GOT3 (cell line): ENCODE measurements at regions not wholly inside any gene's neighbourhood (a gene's known extent, or its start where the extent isn't known, plus 50 kb on each side); places are given as distances from the start of the nearest gene placed in this dataset.
A peak's percentile ranks its signal among the peaks of the same experiment; 100 is the strongest.
"Not testable (repeated sequence)": the region's sequence is repeated elsewhere in the genome, so short reads cannot be mapped to it uniquely, and the experiment has no call there.

Experiments used
- DNase-seq: peaks from one replicate; lab custom pipeline; 2025; ENCODE audit warnings: mixed read lengths; lab: John Stamatoyannopoulos, UW

GRCh38 chr1:166490437-166490991 is 323.7 kb upstream of the FAM78B start:
- DNase-seq: peak; percentile 49

GRCh38 chr1:166493765-166494164 is 327.0 kb upstream of the FAM78B start:
- DNase-seq: not testable (repeated sequence)

- no peak for DNase-seq
These were observed 331.9 kb upstream of the POGK start for GRCh38 chr1:166507347-166507746.

DNA sequence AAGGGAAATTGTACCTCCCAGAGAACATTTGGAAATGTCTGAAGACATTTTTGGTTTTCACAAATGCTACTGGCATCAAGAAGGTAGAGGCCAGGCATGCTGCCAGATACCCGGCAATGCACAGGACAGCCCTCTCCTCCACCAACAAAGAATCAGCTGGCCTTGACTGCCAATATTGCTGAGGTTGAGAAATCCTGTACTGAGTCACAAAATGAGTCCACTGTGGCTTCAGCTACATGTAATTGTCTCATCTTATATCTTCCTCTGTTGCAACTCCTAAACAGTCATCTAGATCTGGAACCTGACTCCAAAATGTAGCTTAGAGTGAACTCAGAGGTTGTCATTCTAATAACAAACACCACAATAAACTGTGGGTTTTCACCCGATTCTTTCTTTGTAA is 327.5 kb upstream of the POGK start:
- DNase-seq: peak; percentile 22

- DNase-seq: no peak
These were observed 325.2 kb upstream of the POGK start for GRCh38 chr1:166514067-166514466.

DNA sequence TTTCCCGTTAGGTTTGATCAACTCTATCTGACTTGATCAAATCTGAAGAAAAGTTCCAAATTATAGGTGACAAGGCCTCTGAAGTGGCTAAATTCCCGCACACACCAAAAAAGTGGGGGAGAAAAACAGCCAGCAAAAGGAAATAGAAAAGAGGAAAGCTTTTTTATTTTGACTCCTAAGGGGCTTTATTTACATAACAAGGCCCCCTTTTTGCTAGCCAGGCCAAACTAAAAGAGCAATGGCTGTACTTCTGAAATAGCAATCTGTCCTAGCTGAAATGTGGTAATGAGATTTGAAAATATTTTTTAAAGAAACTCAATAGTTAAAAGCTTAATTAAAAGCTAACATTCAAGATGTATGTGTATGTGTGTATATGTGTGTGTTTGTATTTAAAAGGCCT is 311.5 kb upstream of the POGK start:
- DNase-seq: no peak

GRCh38 chr1:166538646-166539045 is 300.6 kb upstream of the POGK start:
- no peak for DNase-seq

DNA sequence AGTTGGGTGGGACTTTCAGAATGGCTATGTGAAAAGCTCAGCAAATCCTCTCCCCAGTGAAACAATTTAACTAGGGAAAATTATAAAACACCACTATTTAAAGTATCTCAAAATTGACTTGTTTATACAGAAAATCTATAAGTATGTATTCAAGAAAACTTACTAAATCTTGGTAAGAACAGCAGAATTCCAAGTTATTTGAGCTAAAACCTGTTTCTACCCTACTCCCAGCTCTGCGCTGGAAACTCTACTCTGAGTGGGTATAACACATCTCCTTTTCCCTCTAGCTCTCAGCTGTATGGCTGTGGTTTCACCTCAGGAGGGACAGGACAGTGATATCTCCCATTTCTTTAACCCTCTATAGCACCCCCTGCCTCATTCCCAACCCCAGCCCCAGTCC is 295.2 kb upstream of the POGK start:
- no peak for DNase-seq

DNA sequence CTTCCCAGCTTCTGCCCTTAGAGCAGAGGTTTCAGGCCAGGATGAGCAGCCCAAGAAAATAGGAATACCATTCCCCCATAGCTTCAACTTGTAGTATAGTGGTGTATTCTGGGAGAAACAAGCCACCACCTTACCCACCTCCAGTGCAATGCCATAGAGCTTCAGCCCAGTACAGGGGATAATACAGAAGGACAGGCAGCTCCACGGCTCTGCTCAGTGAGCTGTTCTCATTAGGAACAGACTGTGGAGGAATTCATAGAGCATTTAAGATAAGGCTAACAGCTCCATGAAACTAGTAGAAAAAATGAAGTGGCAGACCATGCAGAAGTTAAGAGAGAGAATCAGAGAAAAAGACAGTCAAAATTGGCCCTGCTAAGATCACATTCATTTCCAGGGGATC is 294.7 kb upstream of the POGK start:
- no peak for DNase-seq

DNA sequence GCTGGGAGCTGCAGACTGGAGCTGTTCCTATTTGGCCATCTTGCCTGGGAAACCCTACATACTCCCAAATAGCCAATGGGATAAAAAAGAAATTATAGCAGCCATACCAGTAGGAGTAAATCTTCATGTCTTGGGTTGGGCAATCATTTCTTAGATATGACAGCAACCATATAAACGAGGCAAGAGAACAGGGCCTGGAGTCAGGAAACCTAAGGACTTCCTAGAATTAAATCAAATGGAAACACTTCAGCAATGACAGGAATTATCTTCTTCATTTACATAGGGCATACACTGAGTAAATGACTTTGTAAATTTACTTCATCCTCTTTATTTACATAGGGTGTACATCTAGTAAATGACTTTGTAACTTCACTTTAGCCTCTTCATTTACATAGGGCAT is 286.6 kb upstream of the POGK start:
- DNase-seq: no peak

- DNase-seq: no peak
These were observed 268.3 kb upstream of the POGK start for GRCh38 chr1:166570954-166571353.

DNA sequence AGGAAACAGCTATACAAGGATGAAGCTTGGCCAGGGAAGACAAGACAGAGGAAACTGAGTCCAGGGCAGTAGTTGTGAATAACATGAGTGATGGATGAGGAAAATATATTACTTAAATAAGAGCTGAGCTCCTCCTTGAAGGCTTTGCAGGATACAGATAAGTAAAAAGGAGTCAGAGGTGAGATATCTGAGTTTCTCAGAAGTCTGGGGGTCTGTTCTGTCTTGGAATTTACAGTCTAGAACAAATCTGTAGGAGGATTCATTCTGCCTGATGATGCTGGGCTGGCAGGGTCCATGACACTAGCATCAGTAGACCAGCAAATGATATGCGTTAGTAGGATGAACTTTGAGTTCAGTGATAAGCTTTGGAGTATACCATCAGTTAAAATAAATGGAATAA is 266.1 kb upstream of the POGK start:
- DNase-seq: no peak

DNA sequence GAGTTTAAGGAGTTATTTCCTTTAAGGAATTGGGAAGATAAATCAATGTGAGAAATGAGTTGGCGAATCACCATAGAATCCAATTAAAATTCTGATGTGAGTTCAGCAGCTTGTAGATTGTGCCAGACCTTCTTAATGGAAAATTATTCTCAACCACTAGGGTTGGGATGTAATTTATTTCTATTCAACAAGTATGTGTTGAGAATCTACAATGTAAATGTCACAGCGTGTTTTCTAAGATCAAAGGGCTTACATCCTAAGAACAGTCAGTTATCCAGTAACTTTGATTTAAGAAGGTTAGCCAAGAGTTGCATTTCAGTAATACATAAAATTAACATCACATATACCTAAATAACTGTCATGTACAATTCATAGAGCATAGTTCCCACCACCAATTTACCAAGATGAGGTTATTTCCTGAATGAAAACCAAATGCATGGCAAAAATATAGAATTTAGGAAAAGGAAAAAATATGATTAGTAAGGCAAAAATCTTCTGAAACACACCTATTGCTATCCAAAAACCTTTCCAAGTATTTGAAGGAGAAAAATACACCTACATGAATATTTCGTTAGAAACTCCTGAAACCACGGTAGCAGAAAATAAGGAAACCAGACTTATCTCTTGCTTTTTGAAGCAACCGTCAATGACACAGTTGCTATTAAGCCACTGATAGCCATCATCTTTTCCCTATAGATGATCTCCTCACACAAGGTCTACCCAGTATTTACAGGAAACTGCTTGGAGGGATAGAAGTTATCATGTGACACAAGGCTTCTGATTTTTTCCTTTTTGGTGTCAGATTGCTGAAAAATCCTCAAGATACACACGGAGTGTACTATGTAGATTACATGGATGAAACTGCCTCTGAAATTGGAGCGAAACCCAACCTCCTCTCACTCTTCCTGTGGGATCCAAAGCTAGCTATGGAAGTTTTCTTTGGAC is 259.4 kb upstream of the POGK start:
- DNase-seq: no peak

GRCh38 chr1:166588741-166589140 is 250.5 kb upstream of the POGK start:
- DNase-seq: no peak

DNA sequence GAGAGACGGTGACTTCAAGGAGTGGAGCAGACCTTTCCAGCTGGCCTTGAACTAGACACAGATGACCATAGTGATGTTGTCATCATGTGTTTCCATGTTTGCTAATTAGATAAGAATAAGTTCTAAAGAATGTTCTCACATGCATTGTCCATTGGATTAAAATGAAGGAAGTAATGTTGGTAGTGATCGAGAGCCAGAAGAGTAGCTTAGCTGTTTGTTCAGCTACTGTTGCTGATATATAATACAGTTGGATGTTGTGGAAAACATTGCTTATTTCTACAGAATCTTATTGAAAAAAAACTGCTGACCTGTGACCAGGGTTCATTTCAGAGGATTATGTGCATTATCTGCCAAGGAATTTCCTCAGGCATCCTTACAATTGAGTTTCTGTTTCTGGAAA is 249.1 kb upstream of the POGK start:
- no peak for DNase-seq

DNA sequence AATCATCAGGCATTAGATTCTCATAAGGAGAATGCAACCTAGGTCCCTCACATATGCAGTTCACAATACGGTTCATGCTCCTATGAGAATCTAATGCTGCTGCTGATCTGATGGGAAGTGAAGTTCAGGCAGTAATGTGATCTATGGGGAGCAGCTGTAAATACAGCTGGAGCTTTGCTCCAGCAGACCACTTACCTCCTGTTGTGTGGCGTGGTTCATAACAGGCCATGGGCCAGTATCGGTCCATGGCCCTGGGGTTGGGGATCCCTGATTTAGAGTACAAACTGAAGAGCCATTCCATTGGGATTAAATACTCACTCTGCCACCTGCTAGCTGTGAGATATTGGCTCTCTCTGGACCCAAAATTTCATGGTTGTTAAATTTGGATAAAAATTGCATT is 244.6 kb upstream of the POGK start:
- no peak for DNase-seq

- DNase-seq: no peak
These were observed 241.8 kb upstream of the POGK start for GRCh38 chr1:166597516-166597915.

DNA sequence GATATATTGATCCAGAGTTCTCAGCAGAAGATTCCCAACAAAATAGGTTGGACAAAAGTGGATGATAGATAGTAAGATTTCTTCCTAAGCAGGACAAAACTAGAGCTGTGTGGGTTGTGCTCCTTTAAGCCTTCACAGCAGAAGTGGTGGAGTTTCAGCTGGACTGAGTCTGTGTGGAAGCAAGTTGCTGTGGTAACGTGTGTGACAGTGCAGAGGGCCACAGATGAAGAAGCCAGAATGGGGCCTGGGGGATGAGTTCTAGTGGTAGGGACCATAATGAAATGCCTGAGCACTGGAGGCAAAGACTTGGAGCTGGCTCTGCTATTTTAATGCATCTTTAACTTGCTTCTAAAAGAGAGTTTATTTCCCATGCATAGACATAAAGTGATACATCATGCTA is 238.7 kb upstream of the POGK start:
- no peak for DNase-seq

GRCh38 chr1:166601650-166602278 is 237.5 kb upstream of the POGK start:
- no peak for DNase-seq

DNA sequence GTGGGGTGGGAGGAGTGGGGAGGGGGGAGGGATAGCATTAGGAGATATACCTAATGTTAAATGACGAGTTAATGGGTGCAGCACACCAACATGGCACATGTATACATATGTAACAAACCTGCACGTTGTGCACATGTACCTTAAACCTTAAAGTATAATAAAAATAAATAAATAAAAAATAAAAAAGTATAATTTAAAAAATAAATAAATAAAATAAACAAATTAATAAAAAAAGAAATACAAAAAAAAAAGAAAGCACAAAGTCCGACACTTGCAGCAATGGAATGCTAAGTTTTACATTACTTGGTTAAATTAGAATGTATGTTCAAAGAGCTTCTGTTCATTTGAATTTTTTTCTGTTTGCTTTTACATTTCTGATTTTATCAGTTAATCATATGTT is 236.5 kb upstream of the POGK start:
- DNase-seq: not testable (repeated sequence)

GRCh38 chr1:166603296-166603695 is 236.0 kb upstream of the POGK start:
- DNase-seq: no peak

GRCh38 chr1:166605137-166605536 is 234.1 kb upstream of the POGK start:
- DNase-seq: no peak

DNA sequence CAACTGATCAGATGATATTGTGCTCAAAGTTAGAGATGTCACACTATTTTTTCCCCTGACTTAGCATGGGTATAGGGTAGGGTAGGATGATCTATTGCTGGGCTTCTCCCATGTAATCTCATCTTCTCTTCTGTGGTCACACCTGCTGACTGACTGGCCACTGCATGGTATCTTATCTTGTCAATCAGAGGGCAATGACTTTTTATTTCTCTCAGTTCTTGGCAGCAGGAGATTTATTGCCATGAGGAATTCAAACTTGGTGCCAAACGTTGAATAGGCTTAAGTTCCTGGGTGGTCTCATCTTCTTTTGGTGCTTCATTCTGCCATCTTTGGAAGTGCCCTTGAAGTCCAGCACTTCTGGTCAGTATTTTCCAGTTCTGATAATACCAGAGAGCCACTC is 226.4 kb upstream of the POGK start:
- DNase-seq: no peak
